HG03066 (cell line): ENCODE measurements at regions not wholly inside any gene's neighbourhood (a gene's known extent, or its start where the extent isn't known, plus 50 kb on each side); places are given as distances from the start of the nearest gene placed in this dataset.

Experiments used
- ATAC-seq: cut with Tn5 transposase; IDR thresholded peaks from one replicate; pipeline ENCODE4 v1.9.1; 2021; ENCODE audit warnings: low read depth; ENCODE audit not compliant: unreplicated experiment

DNA sequence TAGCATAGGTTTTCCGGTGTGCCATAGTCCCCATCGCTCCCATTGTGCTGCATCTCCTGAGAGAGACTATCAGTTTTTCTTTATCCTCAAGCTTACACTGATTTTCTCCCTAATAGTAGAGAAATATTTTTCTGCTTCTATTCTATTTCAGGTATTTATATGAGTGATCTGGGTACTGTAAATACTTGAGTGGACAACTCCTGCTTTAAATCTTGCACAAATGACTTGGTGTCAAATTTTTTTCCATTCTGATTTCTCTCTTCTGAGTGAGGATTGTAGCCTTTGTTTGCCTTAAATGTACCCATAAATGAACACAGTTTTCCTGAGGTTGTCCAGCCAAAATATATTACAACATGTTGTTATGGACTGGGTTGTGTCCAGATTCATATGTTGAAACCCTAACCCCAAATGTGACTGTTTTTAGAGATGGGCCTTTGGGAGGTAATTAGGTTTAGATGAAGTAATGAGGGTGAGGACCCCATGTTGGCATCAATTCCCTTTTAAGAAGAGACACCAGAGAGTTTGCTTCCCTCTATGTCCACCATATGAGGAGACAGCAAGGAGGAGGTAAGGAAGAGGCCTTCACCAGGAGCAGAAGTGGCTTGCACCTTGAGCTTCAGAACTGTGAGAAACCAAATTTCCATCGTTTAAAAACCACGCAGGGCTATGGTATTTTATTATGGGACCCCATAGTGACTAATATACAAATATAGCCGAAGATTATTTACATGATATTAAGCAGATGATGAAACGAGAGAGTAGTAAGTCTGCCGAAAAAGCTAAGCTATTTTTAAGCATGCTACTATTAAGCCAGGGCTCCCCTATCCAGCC is 336.4 kb upstream of the MPDZ start:
- ATAC-seq: no peak

DNA sequence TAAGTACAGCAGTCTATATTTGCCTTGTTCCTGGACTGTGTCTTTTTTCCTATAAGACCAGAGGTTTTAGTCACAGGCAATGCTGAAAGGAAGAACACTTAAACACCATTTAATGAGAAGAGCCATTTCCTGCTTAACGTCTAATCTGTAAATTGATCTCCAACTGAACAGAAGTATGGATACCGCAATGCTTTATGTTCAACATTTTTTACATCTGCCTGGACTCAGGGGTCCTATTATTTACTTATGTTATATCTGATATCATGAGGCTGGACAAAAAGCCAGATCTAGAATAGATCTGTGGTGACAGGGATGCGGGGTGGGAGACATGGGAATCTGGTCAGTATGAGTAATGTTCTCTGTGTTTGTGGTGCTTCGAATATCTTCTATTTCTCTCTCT is 334.6 kb upstream of the MPDZ start:
- ATAC-seq: no peak

DNA sequence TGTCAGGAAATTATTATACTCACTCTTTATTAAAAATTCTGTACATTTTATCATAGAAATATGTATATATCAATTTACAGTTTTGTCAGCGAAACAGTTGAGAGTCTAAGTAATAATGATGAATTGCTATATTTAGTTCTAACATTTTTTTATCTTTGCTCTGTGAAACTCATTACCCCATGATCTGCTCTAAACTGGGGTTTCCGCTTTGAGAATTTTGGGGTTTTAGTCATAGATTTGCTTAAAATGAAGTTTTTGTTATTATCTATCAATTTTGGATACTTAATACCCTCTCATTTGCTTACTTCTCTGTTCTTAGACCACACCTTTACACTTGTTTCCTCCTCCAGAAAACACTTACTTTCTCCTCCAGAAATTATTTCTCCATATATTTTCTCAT is 333.8 kb upstream of the MPDZ start:
- ATAC-seq: no peak

DNA sequence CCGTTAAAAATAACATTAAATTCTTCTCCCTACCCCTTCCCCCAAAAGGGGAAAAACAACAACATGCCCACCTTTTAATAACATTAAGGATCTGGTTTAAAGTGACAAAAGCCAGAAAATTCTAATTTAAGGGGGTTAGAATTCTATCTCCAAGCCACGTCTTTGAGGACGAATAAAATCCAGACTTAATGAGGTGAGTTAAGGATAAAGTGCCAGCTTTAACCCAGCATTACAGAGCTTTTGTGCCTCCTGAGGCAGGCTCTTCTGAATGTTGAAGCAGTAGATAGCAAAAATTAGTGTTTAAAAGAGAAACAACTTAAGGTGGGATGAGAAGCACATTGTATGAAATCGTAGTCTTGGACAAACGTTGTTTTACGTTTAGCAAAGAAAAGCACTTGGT is 329.0 kb upstream of the MPDZ start:
- ATAC-seq: no peak

DNA sequence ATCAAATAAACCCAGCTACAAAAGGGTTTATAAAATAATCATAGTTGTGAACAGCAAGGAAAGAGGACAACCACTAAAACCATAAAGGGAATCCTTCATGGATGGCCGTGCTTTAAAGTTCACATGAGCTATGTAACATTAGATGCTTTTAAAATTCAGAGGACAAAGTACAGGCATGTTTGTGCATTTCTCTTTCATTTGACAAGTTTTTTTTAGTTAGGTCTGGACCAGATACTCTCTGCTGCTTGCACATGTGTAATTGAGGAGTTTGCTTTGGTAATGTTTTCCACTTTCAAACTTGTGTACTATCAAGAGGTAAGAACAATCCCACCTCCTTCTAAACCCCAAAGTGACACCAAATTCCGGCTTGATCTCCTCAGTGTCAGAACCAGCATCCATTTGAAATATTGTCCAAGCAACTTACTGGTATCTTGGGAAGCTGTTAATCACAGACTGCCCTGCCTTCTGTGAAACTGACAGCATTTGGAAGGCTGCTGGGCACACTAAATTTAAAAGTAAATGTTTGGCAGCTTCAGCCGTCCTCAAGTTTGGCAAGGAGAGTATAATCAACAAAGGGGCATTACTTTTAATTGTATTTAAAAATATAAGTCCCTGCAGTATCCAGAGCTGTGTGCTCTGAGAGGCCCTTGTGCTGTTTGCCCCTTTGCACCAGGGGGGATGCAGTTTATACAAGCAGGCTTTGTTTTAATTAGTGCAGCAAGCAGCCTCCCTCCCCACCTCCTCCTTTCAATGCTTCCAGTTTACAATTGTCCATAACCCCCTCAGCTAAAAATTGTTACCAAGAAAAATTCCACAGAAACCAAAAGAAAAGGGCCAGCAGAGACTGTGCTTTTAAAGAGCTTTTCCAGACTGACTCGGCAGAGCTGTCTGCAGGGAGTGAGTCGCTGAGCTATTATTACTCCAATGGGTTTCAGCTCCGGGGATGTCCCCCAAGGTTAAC is 328.3 kb upstream of the MPDZ start:
- no peak for ATAC-seq

DNA sequence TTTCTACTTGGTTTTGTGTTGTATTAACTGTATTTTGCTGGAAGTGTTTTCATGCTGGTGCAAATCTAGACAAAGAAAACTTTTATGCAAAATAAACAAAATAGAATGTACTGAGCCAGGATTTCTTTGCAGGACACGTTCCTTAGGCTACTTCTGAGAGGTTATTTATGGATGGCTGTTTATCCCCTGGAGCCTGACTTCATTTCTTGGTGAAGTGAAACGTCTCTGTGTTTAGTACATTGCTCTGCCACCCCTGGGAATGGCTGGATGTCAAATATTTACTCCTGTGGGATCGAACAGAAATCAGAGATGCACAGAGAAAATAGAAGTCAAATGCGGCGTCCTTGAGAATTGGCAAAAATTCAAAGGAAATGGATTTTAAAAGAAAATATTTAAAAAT is 327.1 kb upstream of the MPDZ start:
- ATAC-seq: no peak

DNA sequence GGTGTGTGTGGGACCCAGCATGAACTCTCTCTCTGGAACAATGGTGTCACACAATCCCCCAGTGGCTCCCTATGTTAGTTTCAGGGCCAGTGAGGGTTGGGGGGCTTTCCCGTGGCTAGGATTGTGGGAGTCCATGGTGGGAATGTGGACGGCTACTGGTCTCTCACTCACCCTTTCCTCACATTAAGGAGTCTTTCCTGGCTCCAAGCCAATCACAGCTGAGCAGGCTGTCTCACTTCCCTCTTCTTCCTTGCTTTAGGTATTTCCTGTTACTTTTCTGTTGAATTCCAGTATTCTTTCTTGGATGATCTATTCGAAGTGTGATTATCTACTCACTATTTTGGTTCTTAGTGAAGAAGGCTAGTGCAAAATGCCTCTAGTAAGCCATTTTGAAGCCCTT is 324.4 kb upstream of the MPDZ start:
- ATAC-seq: no peak

DNA sequence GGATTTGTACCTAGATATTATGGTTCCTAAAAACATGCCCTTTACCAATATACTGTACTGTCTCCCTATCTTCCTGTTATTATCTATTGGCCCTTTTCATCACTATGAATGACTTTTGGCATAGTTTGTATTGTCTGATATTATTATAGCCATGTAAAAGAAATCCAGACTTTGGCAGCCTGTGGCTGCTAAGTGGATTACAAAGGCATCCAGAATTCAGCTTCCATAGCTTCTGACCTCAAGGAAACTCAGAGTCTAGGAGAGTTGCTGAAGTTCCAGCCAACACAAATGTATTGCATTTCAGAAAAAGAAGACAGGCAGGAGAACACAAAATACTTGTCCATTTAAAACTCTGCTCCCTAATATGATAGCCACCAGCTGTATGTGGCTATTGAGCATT is 319.2 kb upstream of the MPDZ start:
- no peak for ATAC-seq

DNA sequence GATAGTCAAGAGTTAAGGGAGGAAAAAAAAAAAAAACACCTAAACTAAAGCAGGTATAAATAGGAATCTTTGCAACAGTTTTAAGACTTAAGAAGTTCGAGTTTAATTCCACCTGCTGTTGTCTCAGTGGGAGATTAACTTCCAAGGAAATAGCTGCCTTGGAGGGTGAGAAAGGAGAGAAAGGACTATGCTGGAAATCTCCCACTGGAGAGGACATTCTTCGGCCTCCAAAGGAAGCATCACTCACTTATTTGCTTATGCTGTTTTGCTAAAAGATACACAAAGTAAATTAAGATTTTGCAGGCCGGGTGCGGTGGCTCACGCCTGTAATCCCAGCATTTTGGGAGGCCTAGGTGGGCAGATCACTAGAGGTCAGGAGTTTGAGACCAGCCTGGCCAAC is 317.9 kb upstream of the MPDZ start:
- ATAC-seq: no peak

DNA sequence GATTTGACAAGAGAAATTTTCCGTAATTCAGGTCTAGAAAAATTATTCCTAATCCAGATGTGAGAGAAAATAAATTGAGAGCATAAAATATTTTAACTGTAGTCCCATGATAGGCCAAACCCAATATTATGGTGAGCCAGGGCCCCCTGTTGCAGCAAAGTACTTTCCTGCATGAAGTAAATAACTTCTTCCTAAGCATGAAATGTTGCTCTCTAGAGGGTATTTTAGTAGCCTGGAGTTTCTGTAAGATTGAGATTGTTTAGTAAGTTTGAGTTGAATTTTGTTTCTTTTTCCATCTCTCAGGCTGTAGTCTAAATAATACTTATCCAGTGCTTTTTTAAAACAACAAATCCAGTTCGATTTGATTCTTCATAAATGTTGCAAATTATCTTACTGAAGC is 317.5 kb upstream of the MPDZ start:
- ATAC-seq: no peak

DNA sequence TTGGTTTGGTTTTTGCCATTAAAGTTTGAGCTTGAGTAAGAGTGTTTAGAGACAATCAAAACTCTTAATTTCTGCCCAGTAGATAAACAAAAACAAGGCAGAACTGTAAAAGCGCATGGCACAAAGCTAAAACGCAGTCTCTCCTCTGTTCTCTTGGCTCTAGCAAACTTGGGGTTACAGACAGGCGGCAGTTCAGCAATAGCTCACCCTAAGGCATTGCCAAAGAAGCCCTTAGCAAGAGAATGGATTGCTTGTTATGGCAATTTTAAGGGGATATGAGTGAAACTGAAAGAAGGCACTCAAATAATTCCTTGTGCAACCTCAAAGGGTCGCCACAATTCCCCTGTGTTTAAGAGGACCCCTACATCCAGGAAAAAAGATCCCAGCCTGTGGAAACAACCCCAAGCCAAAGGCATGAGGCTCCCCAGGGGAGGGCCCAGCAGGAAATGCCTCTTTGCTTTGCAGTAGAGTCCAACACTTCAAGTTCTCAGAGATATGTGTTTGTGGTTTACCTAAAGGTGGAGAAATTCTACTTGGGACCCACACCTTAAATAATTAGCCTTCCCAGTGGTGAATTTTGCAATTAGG is 317.0 kb upstream of the MPDZ start:
- no peak for ATAC-seq

DNA sequence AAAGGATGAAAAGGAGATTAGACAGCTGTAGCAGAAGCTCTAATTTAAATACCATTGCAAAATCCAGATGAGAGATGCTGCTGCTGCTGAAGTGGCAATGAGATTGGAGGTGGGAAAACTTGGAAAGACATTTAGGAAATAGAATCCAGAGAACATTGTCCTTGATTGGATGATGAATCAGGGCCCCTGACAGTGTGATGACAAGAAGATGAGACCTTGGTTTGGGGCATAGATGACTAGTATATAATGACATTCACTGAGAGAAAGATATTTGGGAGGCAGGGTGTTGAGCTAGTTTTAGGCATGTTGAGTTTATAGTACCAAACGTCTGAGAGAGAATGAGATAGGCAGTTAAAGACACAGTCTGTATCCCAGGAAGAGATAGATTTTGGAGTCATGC is 311.5 kb upstream of the MPDZ start:
- no peak for ATAC-seq

DNA sequence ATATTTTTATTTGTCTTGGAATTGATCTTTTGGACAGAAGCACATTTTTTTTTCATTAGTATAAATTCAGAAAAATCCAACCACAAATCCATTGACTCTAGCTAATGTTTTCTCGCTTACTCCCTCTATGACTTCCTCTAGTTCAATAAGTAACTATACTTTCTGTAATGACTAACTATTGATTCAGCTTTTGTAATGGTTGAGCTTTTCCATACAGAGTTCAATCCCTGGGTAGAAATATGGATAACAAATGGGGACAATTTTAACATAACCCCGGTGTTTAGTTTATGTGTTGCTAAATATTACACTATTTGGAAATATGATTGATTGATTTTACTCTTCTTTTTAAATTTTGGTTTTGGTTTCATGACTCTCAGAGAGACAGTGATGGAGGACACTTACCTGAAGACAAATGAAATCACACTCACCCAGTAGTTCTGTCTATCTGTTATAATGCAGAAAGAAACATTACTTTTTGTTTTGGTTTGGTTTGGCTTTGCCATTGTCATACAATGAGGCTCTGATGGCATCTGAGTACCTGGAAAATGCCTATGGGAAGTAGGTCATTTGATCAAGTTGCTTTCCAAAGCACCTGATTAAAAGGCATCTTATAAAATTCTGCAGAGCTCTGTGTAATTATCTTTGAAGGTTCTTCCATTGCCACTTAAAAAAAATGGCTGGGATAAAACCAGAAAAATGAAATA is 309.7 kb upstream of the MPDZ start:
- ATAC-seq: no peak

DNA sequence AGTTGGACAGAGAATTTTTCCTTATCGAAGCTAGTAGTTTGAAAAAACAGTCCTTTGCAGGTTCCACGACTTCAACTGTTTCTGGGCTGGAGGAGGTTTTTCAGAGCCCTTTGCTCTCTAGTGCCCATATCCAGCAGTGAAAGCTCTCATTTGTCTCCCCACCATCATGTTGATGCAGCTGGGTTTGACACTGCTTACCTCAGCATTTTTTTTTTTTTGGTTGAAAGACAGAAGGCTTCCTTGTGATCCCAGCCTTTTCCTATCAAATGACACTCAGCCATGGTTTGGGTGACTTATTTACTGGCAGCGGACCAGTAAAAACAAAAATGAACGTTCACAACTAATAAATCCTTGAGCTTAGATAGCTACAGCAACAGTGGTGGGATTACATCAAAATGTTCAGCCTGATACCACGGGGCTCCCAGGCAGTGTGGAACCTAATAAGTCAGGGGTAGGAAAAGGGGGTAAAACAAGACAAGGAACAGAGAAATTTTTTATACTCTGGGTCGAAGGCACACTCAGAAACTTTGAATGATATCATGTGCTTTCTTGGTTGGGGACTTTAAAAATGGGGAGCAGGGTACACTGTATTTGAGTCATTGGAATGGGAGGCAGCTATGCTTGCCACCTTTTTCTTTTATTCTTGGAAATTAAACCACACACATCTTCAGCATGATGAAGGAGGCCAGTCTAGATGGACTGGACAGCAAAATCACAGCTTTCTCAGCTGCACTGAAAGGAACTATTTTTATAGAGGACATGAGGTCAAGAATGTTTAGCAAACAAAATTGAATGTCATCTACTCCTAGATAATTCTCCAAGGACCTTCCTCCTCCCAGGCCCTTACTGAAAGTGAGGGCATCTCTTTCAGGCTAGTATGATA is 308.9 kb upstream of the MPDZ start:
- ATAC-seq: no peak

DNA sequence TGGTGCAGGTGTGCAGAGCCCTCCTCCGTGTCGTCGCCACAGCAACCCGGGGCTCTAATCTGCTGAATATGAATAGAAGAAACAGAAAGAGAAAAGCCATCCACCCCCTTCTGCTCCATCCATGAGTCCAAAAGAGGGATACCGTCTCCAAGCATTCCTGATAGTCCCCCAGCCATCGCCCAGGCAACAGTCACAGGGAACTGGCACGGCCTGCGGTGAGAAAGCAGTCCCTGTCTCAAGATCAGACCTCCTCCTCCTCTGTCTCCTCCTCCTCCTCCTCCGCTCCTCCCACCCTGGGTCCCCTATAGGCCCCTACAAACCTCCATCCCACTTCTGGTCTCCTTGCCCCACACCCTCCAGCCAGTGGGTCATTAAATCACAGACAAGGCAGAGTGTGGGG is 308.1 kb upstream of the MPDZ start:
- no peak for ATAC-seq

DNA sequence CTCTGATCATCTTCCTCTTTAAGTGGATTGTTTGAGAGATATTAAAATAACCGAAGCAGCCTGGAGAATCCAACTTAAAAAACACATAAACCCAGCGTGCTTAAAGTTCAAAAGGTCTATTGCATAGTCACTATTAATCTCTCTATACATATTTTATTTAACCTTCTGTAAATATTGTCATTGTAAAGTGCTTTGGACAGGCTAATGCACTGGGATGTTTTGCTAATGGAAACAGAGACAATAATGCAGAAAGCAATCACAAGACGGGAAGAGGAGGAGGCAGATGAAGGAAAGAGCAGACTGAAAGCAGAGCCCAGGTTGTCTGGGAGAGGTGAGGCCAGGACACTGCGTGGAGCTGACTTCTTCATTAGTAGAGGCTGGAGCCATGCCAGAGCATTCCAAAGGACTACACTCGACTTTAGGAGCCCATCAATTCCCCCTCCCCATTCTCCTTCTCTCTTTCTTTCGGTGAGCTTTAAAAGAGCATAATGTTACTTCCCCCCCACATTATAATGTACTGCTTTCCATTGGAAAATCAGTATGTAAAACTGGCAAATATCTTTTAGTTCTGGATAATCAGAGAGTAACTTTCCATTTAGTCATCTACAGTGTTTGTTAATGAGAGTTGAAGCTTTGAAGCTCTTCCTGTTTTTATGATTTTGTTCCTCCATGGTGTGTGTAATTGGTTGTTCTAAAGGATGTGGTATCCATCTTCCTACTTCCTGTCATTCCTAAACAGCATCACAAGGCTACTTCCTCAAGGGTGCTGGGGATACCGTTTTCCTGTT is 307.3 kb upstream of the MPDZ start:
- no peak for ATAC-seq

DNA sequence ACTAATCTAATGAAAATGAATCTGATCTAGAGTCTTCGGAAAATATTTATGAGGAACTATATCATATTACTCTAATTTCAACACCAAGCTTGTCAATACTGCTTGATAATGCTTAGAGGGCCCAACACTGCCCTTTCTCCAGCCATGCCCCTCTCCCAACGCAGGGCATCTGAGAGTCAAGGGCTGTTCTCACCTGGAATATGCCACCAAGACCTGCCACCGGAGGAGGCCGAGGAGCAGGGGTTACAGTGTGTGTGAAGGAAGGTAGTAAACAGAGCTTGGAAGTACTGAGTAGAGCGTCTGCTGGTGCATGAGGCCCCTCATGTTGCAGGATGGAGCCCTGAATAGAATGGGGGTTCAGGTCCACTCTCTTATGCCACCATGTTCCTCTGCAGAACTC is 301.3 kb upstream of the MPDZ start:
- no peak for ATAC-seq

DNA sequence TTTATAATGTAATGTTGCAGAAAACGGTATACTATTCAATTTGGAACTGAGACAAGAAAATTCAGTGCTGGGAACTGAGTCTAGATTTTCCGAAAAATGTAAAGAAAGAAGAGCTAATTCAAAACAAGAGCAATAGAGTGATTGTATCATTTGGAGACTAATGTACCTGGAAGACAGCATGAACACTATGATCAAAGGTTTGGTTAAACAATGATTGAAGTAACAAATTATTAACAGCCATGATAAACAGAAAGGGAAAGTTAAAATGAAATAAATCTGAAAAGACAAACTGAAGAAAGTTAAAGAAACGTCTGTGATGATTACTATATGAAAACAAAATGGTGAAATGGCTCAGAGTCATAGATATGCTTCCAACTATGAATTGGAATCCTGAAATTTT is 300.6 kb upstream of the MPDZ start:
- no peak for ATAC-seq

DNA sequence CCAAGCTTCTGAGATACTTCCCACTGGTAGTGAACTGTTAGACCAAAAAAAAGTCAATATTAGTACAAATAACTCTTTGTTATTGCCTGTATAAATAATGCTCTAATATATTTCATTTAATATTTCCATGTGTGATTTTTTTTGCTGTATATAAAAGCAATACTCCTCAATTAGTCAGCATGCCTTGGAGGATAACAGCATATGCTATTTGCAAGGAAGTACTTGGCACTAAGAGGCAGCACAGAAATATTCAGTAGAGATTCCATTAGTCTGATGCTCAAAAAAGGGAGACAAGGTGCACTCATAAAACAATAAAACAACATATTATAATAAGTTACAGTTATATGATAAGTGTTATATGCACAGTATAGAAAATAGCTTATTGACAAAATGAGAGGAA is 296.6 kb upstream of the MPDZ start:
- no peak for ATAC-seq
